K562 (cell line): ENCODE measurements at regions not wholly inside any gene's neighbourhood (a gene's known extent, or its start where the extent isn't known, plus 50 kb on each side); places are given as distances from the start of the nearest gene placed in this dataset.

Experiments
- BMI1 ChIP-seq: fragments of 150-350 bp; IDR thresholded peaks from 2 replicates; pipeline ENCODE4 v1.6.1; 2014; ENCODE audit warnings: low read length
- CBX2 ChIP-seq: fragments of 200-600 bp; sonication (generic); IDR thresholded peaks from one replicate; pipeline ENCODE4 v1.6.1; 2012; ENCODE audit warnings: mild to moderate bottlenecking, low read length, inconsistent platforms; ENCODE audit not compliant: insufficient read depth, poor library complexity, severe bottlenecking
- CBX8 ChIP-seq: fragments of 200-600 bp; sonication (generic); IDR thresholded peaks from 2 replicates; pipeline ENCODE4 v1.6.1; 2012; ENCODE audit warnings: borderline replicate concordance, mixed run types, low read depth, mild to moderate bottlenecking, moderate library complexity, mixed read lengths, low read length, control low read depth, inconsistent platforms; ENCODE audit not compliant: poor library complexity, severe bottlenecking; ENCODE audit errors: extremely low read depth
- FOS ChIP-seq: IDR thresholded peaks from 3 replicates; pipeline ENCODE4 v1.6.1; 2011; ENCODE audit not compliant: insufficient read length; ENCODE audit errors: extremely low read depth
- HDAC1 ChIP-seq, 2 experiments: fragments of 450-650 bp; IDR thresholded peaks; 2 replicates each; pipeline ENCODE4 v1.6.1; 2016 to 2017; ENCODE audit warnings: inconsistent platforms in 1 of 2, mild to moderate bottlenecking in 1 of 2, moderate library complexity in 1 of 2
- HNRNPK ChIP-seq: fragments of 200-400 bp; formaldehyde crosslinking; IDR thresholded peaks from one replicate; pipeline ENCODE4 v1.6.1; 2018; ENCODE audit warnings: mild to moderate bottlenecking, low read depth, low read length; ENCODE audit not compliant: poor library complexity, severe bottlenecking
- HOMEZ ChIP-seq: fragments of 250-450 bp; sonication (Bioruptor Pico); IDR thresholded peaks from 2 replicates; pipeline ENCODE4 v1.4.0; 2020; ENCODE audit warnings: mild to moderate bottlenecking, moderate library complexity
- MYC ChIP-seq, 2 experiments: fragments of 250-450 bp in 1 of 2; sonication (Bioruptor Pico) in 1 of 2; IDR thresholded peaks; 2 replicates each; pipeline versions ENCODE4 v1.5.1 to v1.6.1; 2012 to 2021; ENCODE audit warnings: low read depth in 2 of 2, borderline replicate concordance in 1 of 2, improper control_type of control experiment in 1 of 2, low read length in 1 of 2, mild to moderate bottlenecking in 1 of 2, moderate library complexity in 1 of 2
- SRSF9 ChIP-seq: fragments of 200-400 bp; formaldehyde crosslinking; IDR thresholded peaks from 2 replicates; pipeline ENCODE4 v1.6.1; 2017; ENCODE audit warnings: low read depth, low read length, borderline replicate concordance
- STAT5A ChIP-seq: IDR thresholded peaks from 2 replicates; pipeline ENCODE4 v1.6.1; 2012; ENCODE audit warnings: low read length, inconsistent platforms, borderline replicate concordance
- TAF1 ChIP-seq: IDR thresholded peaks from 2 replicates; pipeline ENCODE4 v1.6.1; 2011; ENCODE audit warnings: mild to moderate bottlenecking, low read length, moderate library complexity; ENCODE audit not compliant: insufficient read depth, control insufficient read depth, severe bottlenecking; ENCODE audit errors: extremely low read depth
- THAP12 ChIP-seq: fragments of 250-450 bp; sonication (Bioruptor Pico); IDR thresholded peaks from 2 replicates; pipeline ENCODE4 v1.9.0; 2021; ENCODE audit warnings: mild to moderate bottlenecking, inconsistent platforms
- ZNF24 ChIP-seq: fragments of 450-650 bp; IDR thresholded peaks from 2 replicates; pipeline ENCODE4 v1.6.1; 2016
- TF ChIP-seq, protein P1 (sequence below), 3 experiments: IDR thresholded peaks in 2 of 3; conservative IDR thresholded peaks in 1 of 3; 2 replicates each; pipeline ENCODE4 v1.5.1; 2011 to 2012; ENCODE audit warnings: low read length in 3 of 3, mild to moderate bottlenecking in 3 of 3, control low read depth in 2 of 3, improper control_type of control experiment in 1 of 3, inconsistent platforms in 1 of 3, low read depth in 1 of 3, mixed read lengths in 1 of 3, moderate library complexity in 1 of 3; ENCODE audit not compliant: insufficient read depth in 2 of 3

DNA sequence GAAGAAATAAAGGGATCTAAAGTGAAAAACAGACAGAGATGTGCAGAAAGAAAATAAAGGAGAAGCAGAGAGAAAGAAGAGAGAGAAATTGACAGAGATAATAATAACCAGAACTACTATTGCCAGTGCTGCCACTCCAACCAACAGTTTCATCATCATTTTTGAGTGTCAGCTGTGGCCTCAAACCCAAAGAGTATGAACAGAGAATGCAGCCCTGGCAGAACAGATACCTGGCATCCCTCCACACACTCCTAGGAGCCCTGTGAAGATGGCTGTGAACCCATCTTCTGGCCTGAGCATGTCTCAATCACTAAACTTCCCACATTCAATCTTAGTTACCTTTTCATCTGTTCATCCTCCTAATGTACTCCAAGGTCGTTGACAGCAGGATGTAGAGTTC lies 385.8 kb upstream of the NFIA start:
- TF ChIP-seq FOS (no peak), TAF1 (no peak), HDAC1 (IDR thresholded peaks at IDR 0.05) (no peak), SRSF9 (no peak), HNRNPK (no peak), THAP12 (CRISPR knock-in tag) (no peak), MYC (IDR thresholded peaks at IDR 0.05; ENCODE audit: low read depth, low read length) (no peak), MYC (CRISPR knock-in tag; IDR thresholded peaks at IDR 0.05; ENCODE audit: borderline replicate concordance, low read depth) (no peak), BMI1 (no peak), ZNF24 (no peak), CBX8 (no peak), STAT5A (no peak), CBX2 (no peak), HOMEZ (CRISPR knock-in tag) (no peak)
- TF ChIP-seq, protein P1, sequence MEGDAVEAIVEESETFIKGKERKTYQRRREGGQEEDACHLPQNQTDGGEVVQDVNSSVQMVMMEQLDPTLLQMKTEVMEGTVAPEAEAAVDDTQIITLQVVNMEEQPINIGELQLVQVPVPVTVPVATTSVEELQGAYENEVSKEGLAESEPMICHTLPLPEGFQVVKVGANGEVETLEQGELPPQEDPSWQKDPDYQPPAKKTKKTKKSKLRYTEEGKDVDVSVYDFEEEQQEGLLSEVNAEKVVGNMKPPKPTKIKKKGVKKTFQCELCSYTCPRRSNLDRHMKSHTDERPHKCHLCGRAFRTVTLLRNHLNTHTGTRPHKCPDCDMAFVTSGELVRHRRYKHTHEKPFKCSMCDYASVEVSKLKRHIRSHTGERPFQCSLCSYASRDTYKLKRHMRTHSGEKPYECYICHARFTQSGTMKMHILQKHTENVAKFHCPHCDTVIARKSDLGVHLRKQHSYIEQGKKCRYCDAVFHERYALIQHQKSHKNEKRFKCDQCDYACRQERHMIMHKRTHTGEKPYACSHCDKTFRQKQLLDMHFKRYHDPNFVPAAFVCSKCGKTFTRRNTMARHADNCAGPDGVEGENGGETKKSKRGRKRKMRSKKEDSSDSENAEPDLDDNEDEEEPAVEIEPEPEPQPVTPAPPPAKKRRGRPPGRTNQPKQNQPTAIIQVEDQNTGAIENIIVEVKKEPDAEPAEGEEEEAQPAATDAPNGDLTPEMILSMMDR (IDR thresholded peaks at IDR 0.05 in 2 of 3, conservative IDR thresholded peaks at IDR 0.05 in 1 of 3; ENCODE audit: insufficient read depth in 2 of 3, low read depth in 1 of 3, low read length in 3 of 3) = no peak
